ENCODE measurements at regions not wholly inside any gene's neighbourhood (a gene's known extent, or its start where the extent isn't known, plus 50 kb on each side); places are given as distances from the start of the nearest gene placed in this dataset.

GRCh38 chr18:61973273-61974115 is 80.7 kb upstream of the RNF152 start:
- TF ChIP-seq POLR2A (IDR thresholded peaks at IDR 0.05; ENCODE audit: low read length) = no peak
- TF ChIP-seq, protein P1, sequence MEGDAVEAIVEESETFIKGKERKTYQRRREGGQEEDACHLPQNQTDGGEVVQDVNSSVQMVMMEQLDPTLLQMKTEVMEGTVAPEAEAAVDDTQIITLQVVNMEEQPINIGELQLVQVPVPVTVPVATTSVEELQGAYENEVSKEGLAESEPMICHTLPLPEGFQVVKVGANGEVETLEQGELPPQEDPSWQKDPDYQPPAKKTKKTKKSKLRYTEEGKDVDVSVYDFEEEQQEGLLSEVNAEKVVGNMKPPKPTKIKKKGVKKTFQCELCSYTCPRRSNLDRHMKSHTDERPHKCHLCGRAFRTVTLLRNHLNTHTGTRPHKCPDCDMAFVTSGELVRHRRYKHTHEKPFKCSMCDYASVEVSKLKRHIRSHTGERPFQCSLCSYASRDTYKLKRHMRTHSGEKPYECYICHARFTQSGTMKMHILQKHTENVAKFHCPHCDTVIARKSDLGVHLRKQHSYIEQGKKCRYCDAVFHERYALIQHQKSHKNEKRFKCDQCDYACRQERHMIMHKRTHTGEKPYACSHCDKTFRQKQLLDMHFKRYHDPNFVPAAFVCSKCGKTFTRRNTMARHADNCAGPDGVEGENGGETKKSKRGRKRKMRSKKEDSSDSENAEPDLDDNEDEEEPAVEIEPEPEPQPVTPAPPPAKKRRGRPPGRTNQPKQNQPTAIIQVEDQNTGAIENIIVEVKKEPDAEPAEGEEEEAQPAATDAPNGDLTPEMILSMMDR (IDR thresholded peaks at IDR 0.05) = no peak
- no peak for TF ChIP-seq HDAC2 (IDR thresholded peaks at IDR 0.05)
- TF ChIP-seq EP300 (IDR thresholded peaks at IDR 0.05) = no peak
- TF ChIP-seq EHMT2 (IDR thresholded peaks at IDR 0.05; ENCODE audit: low read depth) = no peak
- no peak for TF ChIP-seq RARB (CRISPR knock-in tag; IDR thresholded peaks at IDR 0.05)
- TF ChIP-seq NPAS2 (CRISPR knock-in tag; IDR thresholded peaks at IDR 0.05; ENCODE audit: borderline replicate concordance) = no peak
- no peak for TF ChIP-seq REST (IDR thresholded peaks at IDR 0.05)
- no peak for TF ChIP-seq USF2 (IDR thresholded peaks at IDR 0.05)
- TF ChIP-seq JUN (IDR thresholded peaks at IDR 0.05) = no peak
- TF ChIP-seq, protein P2, sequence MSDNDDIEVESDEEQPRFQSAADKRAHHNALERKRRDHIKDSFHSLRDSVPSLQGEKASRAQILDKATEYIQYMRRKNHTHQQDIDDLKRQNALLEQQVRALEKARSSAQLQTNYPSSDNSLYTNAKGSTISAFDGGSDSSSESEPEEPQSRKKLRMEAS (IDR thresholded peaks at IDR 0.05) = no peak
- no peak for TF ChIP-seq MAFK (IDR thresholded peaks at IDR 0.05; ENCODE audit: partially characterized antibody)
- TF ChIP-seq ZNF302 (CRISPR knock-in tag; IDR thresholded peaks at IDR 0.05) = no peak
- TF ChIP-seq, protein P3, sequence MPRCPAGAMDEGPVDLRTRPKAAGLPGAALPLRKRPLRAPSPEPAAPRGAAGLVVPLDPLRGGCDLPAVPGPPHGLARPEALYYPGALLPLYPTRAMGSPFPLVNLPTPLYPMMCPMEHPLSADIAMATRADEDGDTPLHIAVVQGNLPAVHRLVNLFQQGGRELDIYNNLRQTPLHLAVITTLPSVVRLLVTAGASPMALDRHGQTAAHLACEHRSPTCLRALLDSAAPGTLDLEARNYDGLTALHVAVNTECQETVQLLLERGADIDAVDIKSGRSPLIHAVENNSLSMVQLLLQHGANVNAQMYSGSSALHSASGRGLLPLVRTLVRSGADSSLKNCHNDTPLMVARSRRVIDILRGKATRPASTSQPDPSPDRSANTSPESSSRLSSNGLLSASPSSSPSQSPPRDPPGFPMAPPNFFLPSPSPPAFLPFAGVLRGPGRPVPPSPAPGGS (IDR thresholded peaks at IDR 0.05) = no peak
